Kidney epithelial cell (primary cell): ENCODE measurements at regions not wholly inside any gene's neighbourhood (a gene's known extent, or its start where the extent isn't known, plus 50 kb on each side); places are given as distances from the start of the nearest gene placed in this dataset.

ENCODE experiments used
- DNase-seq: peaks from one replicate; pipeline ENCODE4 v3.0.0-alpha.2; 2010; ENCODE audit warnings: low read depth
- H3K27me3 ChIP-seq: 2 replicates; pipeline ENCODE4 v1.6.0; 2011; ENCODE audit warnings: low read length; ENCODE audit not compliant: control insufficient read depth, insufficient read depth
- H3K36me3 ChIP-seq: 2 replicates; pipeline ENCODE4 v1.5.1; 2011; ENCODE audit warnings: low read length; ENCODE audit not compliant: control insufficient read depth, insufficient read depth
- H3K4me3 ChIP-seq: 2 replicates; pipeline ENCODE4 v1.5.1; 2011; ENCODE audit warnings: low read depth, mild to moderate bottlenecking, control low read depth, low read length
- TF ChIP-seq, protein P1 (sequence below): IDR thresholded peaks from 2 replicates; pipeline ENCODE4 v1.5.1; 2011; ENCODE audit warnings: mild to moderate bottlenecking, moderate library complexity, low read length, control low read depth, inconsistent platforms; ENCODE audit not compliant: insufficient read depth, poor library complexity, severe bottlenecking

DNA sequence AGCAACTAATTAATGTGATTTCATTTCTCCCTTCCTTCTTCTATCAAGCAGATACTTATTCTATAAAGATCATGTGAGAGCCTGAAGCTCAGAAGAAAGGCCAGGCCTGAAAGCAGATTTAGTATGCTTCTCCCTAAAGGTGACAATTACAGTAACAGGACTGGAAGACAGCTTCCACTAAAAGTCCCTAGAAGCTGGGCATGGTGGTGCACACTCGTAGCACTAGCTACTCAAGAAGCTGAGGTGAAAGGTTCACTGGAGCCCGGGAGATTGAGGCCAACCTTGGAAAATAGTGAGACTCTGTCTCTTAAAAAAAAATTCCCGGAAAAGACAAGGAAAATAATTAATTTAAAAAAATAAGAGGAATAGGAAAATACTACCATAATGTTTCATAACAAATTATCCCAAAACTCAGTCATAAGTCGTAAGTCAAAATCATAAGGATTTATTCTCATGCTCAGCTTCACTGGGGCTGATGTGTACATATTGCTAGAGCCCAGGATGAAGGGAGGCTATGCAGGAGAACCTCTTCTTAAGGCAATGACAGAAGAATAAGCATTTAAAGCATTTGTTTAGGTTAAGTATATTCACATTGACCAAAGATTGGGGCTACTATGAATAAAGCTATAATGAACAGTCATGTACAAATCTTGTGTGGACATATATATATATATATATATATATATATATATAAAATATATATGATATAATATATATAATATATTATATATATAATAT lies 210.8 kb upstream of the SMARCA2 start:
- TF ChIP-seq, protein P1, sequence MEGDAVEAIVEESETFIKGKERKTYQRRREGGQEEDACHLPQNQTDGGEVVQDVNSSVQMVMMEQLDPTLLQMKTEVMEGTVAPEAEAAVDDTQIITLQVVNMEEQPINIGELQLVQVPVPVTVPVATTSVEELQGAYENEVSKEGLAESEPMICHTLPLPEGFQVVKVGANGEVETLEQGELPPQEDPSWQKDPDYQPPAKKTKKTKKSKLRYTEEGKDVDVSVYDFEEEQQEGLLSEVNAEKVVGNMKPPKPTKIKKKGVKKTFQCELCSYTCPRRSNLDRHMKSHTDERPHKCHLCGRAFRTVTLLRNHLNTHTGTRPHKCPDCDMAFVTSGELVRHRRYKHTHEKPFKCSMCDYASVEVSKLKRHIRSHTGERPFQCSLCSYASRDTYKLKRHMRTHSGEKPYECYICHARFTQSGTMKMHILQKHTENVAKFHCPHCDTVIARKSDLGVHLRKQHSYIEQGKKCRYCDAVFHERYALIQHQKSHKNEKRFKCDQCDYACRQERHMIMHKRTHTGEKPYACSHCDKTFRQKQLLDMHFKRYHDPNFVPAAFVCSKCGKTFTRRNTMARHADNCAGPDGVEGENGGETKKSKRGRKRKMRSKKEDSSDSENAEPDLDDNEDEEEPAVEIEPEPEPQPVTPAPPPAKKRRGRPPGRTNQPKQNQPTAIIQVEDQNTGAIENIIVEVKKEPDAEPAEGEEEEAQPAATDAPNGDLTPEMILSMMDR: no peak
- no peak for DNase-seq
- H3K4me3 ChIP-seq: no peak overlapping the region
- no peaks in the 10 kb centered on the region for H3K36me3 ChIP-seq
- H3K27me3 ChIP-seq: no peaks in the 10 kb centered on the region

DNA sequence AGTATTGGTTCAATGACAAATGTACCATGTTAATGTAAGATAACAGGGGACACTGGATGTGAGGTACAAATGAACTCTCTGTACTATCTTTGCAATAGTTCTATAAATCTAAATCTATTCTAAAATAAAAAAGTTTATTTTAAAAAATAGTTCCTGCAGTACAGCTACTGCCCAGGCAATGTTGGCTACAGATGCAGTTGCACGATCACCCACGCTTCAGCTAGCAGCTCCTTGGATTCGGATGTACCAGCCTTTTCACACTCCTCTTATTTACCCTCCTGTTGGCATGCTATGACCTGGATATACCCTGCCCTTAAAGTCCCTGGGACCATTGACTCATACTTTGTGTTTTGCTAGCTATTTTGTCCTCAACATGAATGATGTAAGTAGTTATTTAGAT lies 185.4 kb upstream of the SMARCA2 start:
- DNase-seq: no peak
- no peak overlapping the region for H3K4me3 ChIP-seq
- no peaks in the 10 kb centered on the region for H3K36me3 ChIP-seq
- TF ChIP-seq, protein P1: no peak
- no peaks in the 10 kb centered on the region for H3K27me3 ChIP-seq

DNA sequence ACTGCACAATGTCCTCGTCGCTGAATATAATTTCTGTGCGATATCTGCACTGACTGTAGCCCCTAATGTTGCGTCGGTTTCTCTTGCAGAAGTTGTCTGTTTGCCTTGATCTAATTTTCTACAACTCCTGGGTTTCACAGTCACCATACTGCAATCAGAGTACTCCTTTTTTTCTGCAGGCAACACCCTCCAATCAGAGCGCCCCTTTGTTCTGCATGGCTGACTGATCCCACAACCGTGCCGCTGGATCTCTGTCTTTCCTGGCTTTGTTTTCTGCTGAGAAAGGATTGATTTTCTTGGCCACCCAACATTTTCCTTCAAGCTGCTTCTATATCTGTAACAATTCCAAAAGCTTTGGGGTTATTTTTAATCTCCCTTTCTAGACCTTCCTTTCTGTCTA lies 182.2 kb upstream of the SMARCA2 start:
- TF ChIP-seq, protein P1: no peak
- DNase-seq: no peak
- H3K36me3 ChIP-seq: no peaks in the 10 kb centered on the region
- H3K4me3 ChIP-seq: no peak overlapping the region
- no peaks in the 10 kb centered on the region for H3K27me3 ChIP-seq

DNA sequence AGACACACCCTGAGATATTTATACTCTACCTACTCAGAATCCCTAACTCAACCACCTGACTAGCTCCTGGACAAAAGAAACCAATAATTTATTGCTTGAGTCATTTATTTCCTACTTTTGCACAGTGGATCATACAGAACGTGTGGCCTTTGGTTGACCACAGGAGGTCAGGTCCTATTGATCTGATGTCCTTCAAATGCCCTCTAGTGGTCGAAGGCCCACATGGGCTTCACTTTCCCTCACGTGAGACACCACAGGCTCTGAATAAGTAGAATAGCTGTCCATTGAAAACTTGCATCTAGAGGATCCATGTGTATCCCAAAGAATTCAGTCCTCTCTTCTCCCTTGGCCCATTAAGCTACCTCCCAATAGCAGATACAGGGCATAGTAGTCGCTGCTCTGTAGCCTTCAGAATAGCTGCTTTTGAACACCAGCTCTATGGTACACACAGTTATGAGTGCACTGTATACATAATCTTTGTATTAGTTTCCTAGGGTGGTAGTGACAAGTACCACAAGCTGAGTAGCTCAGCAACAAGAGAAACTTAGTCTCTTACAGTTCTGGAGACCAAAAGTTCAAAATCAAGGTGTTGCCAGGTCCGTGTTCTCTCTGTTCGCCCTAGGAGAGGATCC lies 177.6 kb upstream of the SMARCA2 start:
- no peak for DNase-seq
- no peaks in the 10 kb centered on the region for H3K27me3 ChIP-seq
- H3K36me3 ChIP-seq: no peaks in the 10 kb centered on the region
- TF ChIP-seq, protein P1: peak; percentile 37
- H3K4me3 ChIP-seq: no peak overlapping the region

DNA sequence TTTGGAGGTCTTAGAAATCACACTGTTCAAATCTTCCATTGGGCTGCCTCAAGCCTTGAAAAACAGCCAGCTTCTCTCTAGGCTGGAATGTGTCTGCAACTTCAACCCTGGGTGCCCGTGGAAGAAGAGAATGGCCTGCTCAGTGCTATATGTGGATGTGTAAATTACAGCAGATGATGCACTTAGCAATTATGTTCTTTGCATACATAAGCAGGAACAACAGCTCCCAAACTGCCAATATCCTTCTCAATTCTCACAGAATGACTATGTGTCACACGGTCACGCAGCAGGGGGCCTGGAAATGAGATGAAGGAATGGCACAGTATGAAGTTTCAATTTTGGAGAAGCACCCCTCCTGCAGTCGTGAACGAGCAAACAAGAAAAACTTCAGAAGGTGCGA lies 175.2 kb upstream of the SMARCA2 start:
- Histone ChIP-seq H3K4me3 (no peak overlapping the region), H3K27me3 (no peaks in the 10 kb centered on the region), H3K36me3 (no peaks in the 10 kb centered on the region)
- no peak for DNase-seq
- TF ChIP-seq, protein P1: no peak

DNA sequence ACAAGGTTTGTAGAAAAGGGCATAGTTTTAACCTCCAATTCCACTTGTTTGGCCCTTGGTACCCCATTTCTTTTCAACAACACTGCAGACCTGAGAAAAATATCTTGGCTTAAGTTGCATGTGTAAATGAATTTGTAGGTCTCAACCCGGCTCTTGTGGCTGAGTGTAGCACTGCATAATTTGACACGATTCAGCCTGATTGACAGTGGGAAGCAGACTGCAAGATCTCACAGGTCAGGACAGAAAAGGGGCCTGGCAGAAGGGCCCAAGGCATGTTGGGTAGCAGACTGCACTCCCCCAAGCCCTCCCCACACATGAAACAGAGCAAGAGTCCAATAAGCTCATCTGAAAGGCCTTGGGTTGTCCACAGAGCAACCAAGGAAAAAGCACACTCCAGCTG lies 169.7 kb upstream of the SMARCA2 start:
- TF ChIP-seq, protein P1: no peak
- H3K36me3 ChIP-seq: no peaks in the 10 kb centered on the region
- no peak for DNase-seq
- no peaks in the 10 kb centered on the region for H3K27me3 ChIP-seq
- no peak overlapping the region for H3K4me3 ChIP-seq
